Loucy (cell line): ENCODE measurements at regions not wholly inside any gene's neighbourhood (a gene's known extent, or its start where the extent isn't known, plus 50 kb on each side); places are given as distances from the start of the nearest gene placed in this dataset.

Source experiments
- H2AFZ ChIP-seq: fragments of 200-600 bp; sonication (generic); 2 replicates; pipeline ENCODE4 v1.6.0; 2016; ENCODE audit warnings: antibody characterized with exemption, mild to moderate bottlenecking, low read length, moderate library complexity
- H3F3A ChIP-seq: fragments of 200-600 bp; 2 replicates; pipeline ENCODE4 v1.6.0; 2016; ENCODE audit warnings: antibody characterized with exemption, low read depth, mild to moderate bottlenecking
- H3K27me3 ChIP-seq: fragments of 200-600 bp; sonication (generic); 2 replicates; pipeline ENCODE4 v1.6.1; 2014; ENCODE audit warnings: low read length, mild to moderate bottlenecking; ENCODE audit not compliant: insufficient read depth, poor library complexity, severe bottlenecking
- H3K36me3 ChIP-seq: fragments of 200-600 bp; sonication (generic); 2 replicates; pipeline ENCODE4 v1.6.1; 2016; ENCODE audit warnings: low read length; ENCODE audit not compliant: insufficient read depth
- H3K4me1 ChIP-seq: fragments of 200-600 bp; sonication (generic); 2 replicates; pipeline ENCODE4 v1.5.1; 2014; ENCODE audit warnings: low read length, mild to moderate bottlenecking; ENCODE audit not compliant: insufficient read depth, poor library complexity, severe bottlenecking
- H3K4me2 ChIP-seq: fragments of 200-600 bp; sonication (generic); 2 replicates; pipeline ENCODE4 v1.6.0; 2014; ENCODE audit warnings: antibody characterized with exemption, low read length, low read depth, mild to moderate bottlenecking; ENCODE audit not compliant: poor library complexity, severe bottlenecking
- H3K4me3 ChIP-seq: fragments of 200-600 bp; sonication (generic); 2 replicates; pipeline ENCODE4 v1.5.1; 2014; ENCODE audit warnings: low read length, mild to moderate bottlenecking, mixed read lengths; ENCODE audit not compliant: poor library complexity, severe bottlenecking
- H3K79me2 ChIP-seq: fragments of 200-600 bp; sonication (generic); 2 replicates; pipeline ENCODE4 v1.6.1; 2014; ENCODE audit warnings: low read length; ENCODE audit not compliant: insufficient read depth
- H3K9ac ChIP-seq: fragments of 200-600 bp; sonication (generic); 2 replicates; pipeline ENCODE4 v1.6.0; 2014; ENCODE audit warnings: mild to moderate bottlenecking, low read depth, low read length, moderate library complexity; ENCODE audit not compliant: poor library complexity, severe bottlenecking
- H3K9me2 ChIP-seq: fragments of 200-600 bp; sonication (generic); replicated peaks from 2 replicates; pipeline ENCODE4 v1.6.1; 2016; ENCODE audit warnings: low read depth, low read length, mixed read lengths
- H3K9me3 ChIP-seq: fragments of 200-600 bp; sonication (generic); 2 replicates; pipeline ENCODE4 v1.6.1; 2014; ENCODE audit warnings: mild to moderate bottlenecking, antibody characterized with exemption, low read length, low read depth; ENCODE audit not compliant: insufficient read depth
- H4K20me1 ChIP-seq: fragments of 200-600 bp; sonication (generic); 2 replicates; pipeline ENCODE4 v1.6.0; 2014; ENCODE audit warnings: antibody characterized with exemption, low read length, mild to moderate bottlenecking; ENCODE audit not compliant: insufficient read depth, poor library complexity, severe bottlenecking
- CTCF ChIP-seq: fragments of 200-600 bp; sonication (generic); conservative IDR thresholded peaks from 2 replicates; pipeline ENCODE4 v1.5.1; 2014; ENCODE audit warnings: mild to moderate bottlenecking, antibody characterized with exemption, low read length
- EZH2phosphoT487 ChIP-seq: fragments of 200-600 bp; IDR thresholded peaks from 2 replicates; pipeline ENCODE4 v1.6.1; 2018; ENCODE audit warnings: antibody characterized with exemption, mild to moderate bottlenecking, moderate library complexity, borderline replicate concordance

GRCh38 chr5:53326424-53327153 lies 153.8 kb upstream of the FST start:
- no peak overlapping the region for H2AFZ ChIP-seq
- no peaks in the 10 kb centered on the region for H3K9me3 ChIP-seq
- no peaks in the 10 kb centered on the region for H3K4me1 ChIP-seq

GRCh38 chr5:53327811-53328334 lies 152.6 kb upstream of the FST start:
- H4K20me1 ChIP-seq, result no peaks in the 10 kb centered on the region
- TF ChIP-seq CTCF, result no peak
- TF ChIP-seq EZH2phosphoT487, result no peak
- H3K79me2 ChIP-seq, result no peaks in the 10 kb centered on the region
- no peak overlapping the region for H3K4me2 ChIP-seq
- no peaks in the 10 kb centered on the region for H3K9me2 ChIP-seq
- no peak overlapping the region for H2AFZ ChIP-seq
- no peaks in the 10 kb centered on the region for H3F3A ChIP-seq
- H3K36me3 ChIP-seq, result no peaks in the 10 kb centered on the region
- H3K4me3 ChIP-seq, result no peak overlapping the region
- H3K27me3 ChIP-seq, result no peaks in the 10 kb centered on the region
- no peaks in the 10 kb centered on the region for H3K4me1 ChIP-seq
- H3K9ac ChIP-seq, result no peak overlapping the region
- H3K9me3 ChIP-seq, result no peaks in the 10 kb centered on the region

More at GRCh38 chr5:53326424-53327153, 153.8 kb upstream of the FST start:
- H3K4me3 ChIP-seq, result no peak overlapping the region
- no peaks in the 10 kb centered on the region for H3F3A ChIP-seq
- H3K9me2 ChIP-seq, result no peaks in the 10 kb centered on the region
- TF ChIP-seq CTCF (no peak), EZH2phosphoT487 (no peak)
- H4K20me1 ChIP-seq, result no peaks in the 10 kb centered on the region
- no peaks in the 10 kb centered on the region for H3K36me3 ChIP-seq
- H3K4me2 ChIP-seq, result no peak overlapping the region
- no peaks in the 10 kb centered on the region for H3K27me3 ChIP-seq
- H3K79me2 ChIP-seq, result no peaks in the 10 kb centered on the region
- H3K9ac ChIP-seq, result no peak overlapping the region

GRCh38 chr5:53330491-53330890 lies 149.9 kb upstream of the FST start:
- TF ChIP-seq EZH2phosphoT487 (no peak), CTCF (no peak)
- no peaks in the 10 kb centered on the region for H3K4me1 ChIP-seq

More at GRCh38 chr5:53330491-53330890, 149.9 kb upstream of the FST start:
- Histone ChIP-seq H3K9ac (no peak overlapping the region), H2AFZ (no peak overlapping the region), H3F3A (no peaks in the 10 kb centered on the region), H3K4me2 (no peak overlapping the region), H3K4me3 (no peak overlapping the region), H3K27me3 (no peaks in the 10 kb centered on the region), H4K20me1 (no peaks in the 10 kb centered on the region), H3K36me3 (no peaks in the 10 kb centered on the region), H3K9me2 (no peaks in the 10 kb centered on the region), H3K9me3 (no peaks in the 10 kb centered on the region), H3K79me2 (no peaks in the 10 kb centered on the region)
